ENCODE measurements at regions not wholly inside any gene's neighbourhood (a gene's known extent, or its start where the extent isn't known, plus 50 kb on each side); places are given as distances from the start of the nearest gene placed in this dataset.
"Not testable (repeated sequence)": the region's sequence is repeated elsewhere in the genome, so short reads cannot be mapped to it uniquely, and the experiment has no call there.

- not testable (repeated sequence) for TF ChIP-seq POLR2A, CTCF (IDR thresholded peaks at IDR 0.05)
Observed at GRCh38 chr2:155880382-155880781, 452.1 kb downstream of the NR4A2 start.
